Epithelial cell of esophagus (primary cell): ENCODE measurements at regions not wholly inside any gene's neighbourhood (a gene's known extent, or its start where the extent isn't known, plus 50 kb on each side); places are given as distances from the start of the nearest gene placed in this dataset.

Experiments
- DNase-seq: peaks from one replicate; pipeline ENCODE4 v3.0.0; 2010; ENCODE audit warnings: low read depth
- H3K4me3 ChIP-seq: 2 replicates; pipeline ENCODE4 v1.5.1; 2011; ENCODE audit warnings: mild to moderate bottlenecking, low read length, control low read depth
- TF ChIP-seq, protein P1 (sequence below): IDR thresholded peaks from 2 replicates; pipeline ENCODE4 v1.5.1; 2011; ENCODE audit warnings: low read depth, mild to moderate bottlenecking, low read length, control low read depth, inconsistent platforms; ENCODE audit not compliant: insufficient read depth; ENCODE audit errors: missing control alignments

DNA sequence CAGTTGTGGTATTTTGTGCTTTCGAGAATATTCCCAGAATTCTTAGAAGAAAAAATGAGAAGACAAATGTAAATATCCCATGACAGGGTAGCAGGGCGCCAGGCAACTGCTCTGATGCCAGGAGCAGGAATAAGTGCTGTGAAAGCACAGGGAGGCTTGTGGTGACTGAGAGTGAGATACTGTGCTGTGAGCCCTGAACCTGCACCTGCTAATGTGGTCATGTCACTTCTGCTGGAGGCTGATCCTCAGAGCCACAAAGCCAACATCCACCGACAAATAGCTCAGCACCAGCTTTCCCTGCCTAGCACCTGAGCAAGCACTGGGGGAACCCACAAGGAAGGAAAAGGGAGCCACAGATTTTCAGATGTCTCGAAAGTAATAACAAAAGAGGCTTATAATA, 368.6 kb upstream of the CDH4 start:
- TF ChIP-seq, protein P1, sequence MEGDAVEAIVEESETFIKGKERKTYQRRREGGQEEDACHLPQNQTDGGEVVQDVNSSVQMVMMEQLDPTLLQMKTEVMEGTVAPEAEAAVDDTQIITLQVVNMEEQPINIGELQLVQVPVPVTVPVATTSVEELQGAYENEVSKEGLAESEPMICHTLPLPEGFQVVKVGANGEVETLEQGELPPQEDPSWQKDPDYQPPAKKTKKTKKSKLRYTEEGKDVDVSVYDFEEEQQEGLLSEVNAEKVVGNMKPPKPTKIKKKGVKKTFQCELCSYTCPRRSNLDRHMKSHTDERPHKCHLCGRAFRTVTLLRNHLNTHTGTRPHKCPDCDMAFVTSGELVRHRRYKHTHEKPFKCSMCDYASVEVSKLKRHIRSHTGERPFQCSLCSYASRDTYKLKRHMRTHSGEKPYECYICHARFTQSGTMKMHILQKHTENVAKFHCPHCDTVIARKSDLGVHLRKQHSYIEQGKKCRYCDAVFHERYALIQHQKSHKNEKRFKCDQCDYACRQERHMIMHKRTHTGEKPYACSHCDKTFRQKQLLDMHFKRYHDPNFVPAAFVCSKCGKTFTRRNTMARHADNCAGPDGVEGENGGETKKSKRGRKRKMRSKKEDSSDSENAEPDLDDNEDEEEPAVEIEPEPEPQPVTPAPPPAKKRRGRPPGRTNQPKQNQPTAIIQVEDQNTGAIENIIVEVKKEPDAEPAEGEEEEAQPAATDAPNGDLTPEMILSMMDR, result no peak
- no peak overlapping the region for H3K4me3 ChIP-seq
- no peak for DNase-seq

DNA sequence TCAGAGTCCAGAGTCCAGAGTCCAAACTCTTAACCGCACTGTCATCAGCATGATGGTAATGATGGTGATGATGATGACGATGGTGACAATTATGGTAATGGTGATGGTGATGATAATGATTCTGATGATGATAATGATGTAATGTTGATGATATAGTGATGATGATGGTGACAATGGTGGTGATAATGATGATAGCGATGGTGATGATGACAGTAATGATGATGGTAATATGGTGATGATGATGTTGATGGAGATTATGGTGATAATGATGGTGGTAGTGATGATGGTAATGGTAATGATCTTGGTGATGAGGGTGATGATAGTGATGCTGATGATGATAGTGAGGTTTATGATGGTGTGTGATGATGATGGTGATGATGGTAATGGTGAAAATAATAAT, 367.8 kb upstream of the CDH4 start:
- TF ChIP-seq, protein P1, result no peak
- no peak overlapping the region for H3K4me3 ChIP-seq

DNA sequence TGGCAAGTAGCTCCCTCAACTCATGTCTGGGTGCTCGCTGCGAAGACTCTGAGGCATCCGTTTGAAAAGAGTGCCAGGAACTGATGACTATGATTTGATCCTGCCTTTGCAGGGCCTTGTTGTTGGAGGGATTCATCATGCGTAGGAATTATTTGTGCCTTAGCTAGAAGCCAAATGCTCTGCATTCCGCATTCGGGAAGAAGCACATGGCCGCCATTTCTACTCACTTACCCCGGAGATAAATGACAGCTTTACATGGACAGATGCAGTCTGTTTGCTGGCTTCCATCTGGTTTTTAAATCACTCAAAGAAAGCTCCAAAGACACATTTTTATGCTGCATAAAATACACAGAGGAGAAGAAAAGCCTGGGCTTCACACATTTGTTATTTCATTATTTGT, 363.3 kb upstream of the CDH4 start:
- no peak for DNase-seq
- H3K4me3 ChIP-seq, result no peak overlapping the region
- TF ChIP-seq, protein P1, result no peak

More for the DNA sequence above, 367.8 kb upstream of the CDH4 start:
- DNase-seq, result no peak

DNA sequence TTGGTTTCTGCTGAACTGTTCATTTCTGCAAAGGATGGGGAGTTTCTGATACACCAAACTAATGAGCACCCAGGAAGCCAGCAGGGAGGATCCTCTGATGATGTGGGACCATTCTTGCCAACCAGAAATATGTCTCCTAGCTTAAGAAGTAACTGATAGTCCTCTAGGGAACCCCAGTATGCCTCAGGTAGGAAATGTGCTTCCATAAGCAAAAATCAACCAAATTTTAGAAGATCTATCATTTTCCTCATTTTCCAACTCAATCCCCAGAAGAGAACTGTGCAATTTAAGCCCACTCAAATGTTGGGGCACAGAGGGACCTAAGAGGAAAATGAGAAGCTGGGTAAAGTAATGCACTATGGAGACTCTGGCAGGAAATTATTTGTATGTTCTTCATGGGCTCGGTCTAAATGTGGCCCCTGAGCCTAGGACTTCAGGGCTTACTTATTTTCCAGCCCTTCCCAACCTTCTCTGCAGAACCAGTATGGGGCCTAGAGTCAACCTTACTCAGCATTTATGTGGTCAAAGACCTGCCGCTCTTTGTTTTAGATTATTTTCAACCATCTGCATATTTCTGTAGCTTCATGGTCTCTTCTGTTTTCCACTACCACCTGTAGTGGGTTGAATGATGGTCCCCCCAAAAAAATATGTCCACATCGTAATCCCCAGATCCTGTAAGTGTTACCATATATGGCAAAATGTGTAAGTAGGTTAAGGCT, 359.8 kb upstream of the CDH4 start:
- TF ChIP-seq, protein P1, result no peak
- no peak overlapping the region for H3K4me3 ChIP-seq
- DNase-seq, result no peak

DNA sequence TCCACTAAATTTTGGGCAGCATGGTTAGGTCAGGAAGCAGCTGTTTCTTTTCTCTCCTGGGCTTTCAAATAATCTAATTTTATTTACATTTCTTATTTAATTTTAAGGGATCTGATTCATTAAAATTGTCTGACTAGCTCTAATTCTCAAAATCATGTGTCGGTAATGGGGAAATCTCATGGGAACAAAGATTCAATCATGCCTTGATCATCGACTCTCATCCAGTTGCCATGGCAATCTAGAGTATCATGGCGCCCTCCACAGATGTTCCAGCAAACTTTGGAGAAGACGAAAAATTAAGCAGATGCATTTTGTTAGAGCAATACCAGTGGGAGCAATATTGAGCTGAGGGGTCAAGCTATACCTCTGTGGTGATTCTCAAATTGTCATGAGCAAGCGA, 358.0 kb upstream of the CDH4 start:
- TF ChIP-seq, protein P1, result no peak
- no peak for DNase-seq
- no peak overlapping the region for H3K4me3 ChIP-seq

DNA sequence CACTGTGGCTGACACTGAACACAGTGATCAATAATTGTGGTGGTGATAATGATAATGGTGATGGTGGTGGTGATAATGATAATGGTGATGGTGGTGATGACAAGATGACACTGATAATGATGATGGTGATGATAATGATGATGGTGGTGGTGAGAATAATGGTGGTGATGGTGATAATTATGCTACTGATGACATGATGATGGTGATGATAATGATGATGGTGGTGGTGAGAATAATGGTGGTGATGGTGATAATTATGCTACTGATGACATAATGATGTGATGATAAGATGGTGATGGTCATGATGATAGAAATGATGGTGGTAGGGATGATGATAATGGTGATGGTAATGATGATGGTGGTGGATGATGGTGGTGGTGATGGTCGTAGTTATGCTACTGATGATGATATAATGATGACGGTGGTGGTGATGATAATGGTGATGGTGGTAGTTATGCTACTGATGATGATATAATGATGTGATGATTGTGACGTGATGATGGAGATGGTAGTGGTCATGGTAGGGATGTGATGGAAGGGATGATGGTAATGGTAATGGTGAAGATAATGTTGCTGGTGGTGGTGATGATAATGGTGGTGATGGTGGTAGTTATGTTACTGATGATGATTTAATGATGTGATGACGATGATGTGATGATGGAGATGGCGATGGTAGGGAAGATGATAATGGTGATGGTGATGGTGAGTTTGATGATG, 356.5 kb upstream of the CDH4 start:
- H3K4me3 ChIP-seq, result no peak overlapping the region
- DNase-seq, result no peak
- TF ChIP-seq, protein P1, result no peak
